Caco-2 (cell line): ENCODE measurements at regions not wholly inside any gene's neighbourhood (a gene's known extent, or its start where the extent isn't known, plus 50 kb on each side); places are given as distances from the start of the nearest gene placed in this dataset.

Source experiments
- BruUV-seq: library from RNA; stranded (reverse); fragments of 400-500 nt; replicated peaks from 2 replicates; lab custom pipeline; 2021; lab: Mats Ljungman, UMichigan
- CTCF ChIA-PET: fragments of 300-600 bp; sonication (Branson Sonifier 250); formaldehyde crosslinking; loops from one replicate; lab custom pipeline; 2022; ENCODE audit warnings: antibody characterized with exemption; lab: Charles Lee
- POLR2A ChIA-PET: fragments of 300-600 bp; sonication (Branson Sonifier 250); formaldehyde crosslinking; loops from one replicate; lab custom pipeline; 2022; ENCODE audit warnings: antibody characterized with exemption; lab: Charles Lee
- DNase-seq, 2 experiments: peaks; one replicate each; pipeline versions ENCODE4 v3.0.0 to v3.0.0-alpha.2; 2020 to 2022
- H3K27me3 ChIP-seq: replicated peaks from 2 replicates; pipeline ENCODE4 v1.6.0; 2011; ENCODE audit warnings: low read length; ENCODE audit not compliant: control insufficient read depth, insufficient read depth
- H3K36me3 ChIP-seq: 2 replicates; pipeline ENCODE4 v1.5.1; 2011; ENCODE audit warnings: low read length; ENCODE audit not compliant: control insufficient read depth, insufficient read depth
- H3K4me1 ChIP-seq: fragments of 250-450 bp; sonication (Bioruptor Pico); 2 replicates; pipeline ENCODE4 v1.5.1; 2020; ENCODE audit warnings: mild to moderate bottlenecking
- H3K4me3 ChIP-seq: 2 replicates; pipeline ENCODE4 v1.5.1; 2011; ENCODE audit warnings: low read depth, mild to moderate bottlenecking, control low read depth, low read length
- H3K9me3 ChIP-seq: fragments of 250-450 bp; sonication (Bioruptor Pico); 2 replicates; pipeline ENCODE4 v1.5.1; 2020; ENCODE audit warnings: mild to moderate bottlenecking, moderate library complexity
- H3K27ac Mint-ChIP-seq: one replicate; pipeline ENCODE4 v1.8.0; 2022; ENCODE audit warnings: mixed read lengths; ENCODE audit not compliant: unreplicated experiment
- H3K27me3 Mint-ChIP-seq: one replicate; pipeline ENCODE4 v1.8.0; 2022; ENCODE audit warnings: mixed read lengths; ENCODE audit not compliant: insufficient read depth, unreplicated experiment
- H3K36me3 Mint-ChIP-seq: one replicate; pipeline ENCODE4 v1.8.0; 2022; ENCODE audit warnings: mild to moderate bottlenecking, mixed read lengths; ENCODE audit not compliant: insufficient read depth, unreplicated experiment
- H3K4me1 Mint-ChIP-seq: one replicate; pipeline ENCODE4 v1.8.0; 2022; ENCODE audit warnings: low read depth, mixed read lengths; ENCODE audit not compliant: unreplicated experiment
- H3K4me3 Mint-ChIP-seq: one replicate; pipeline ENCODE4 v1.8.0; 2022; ENCODE audit warnings: mild to moderate bottlenecking, moderate library complexity, mixed read lengths; ENCODE audit not compliant: unreplicated experiment
- H3K9me3 Mint-ChIP-seq: one replicate; pipeline ENCODE4 v1.8.0; 2022; ENCODE audit warnings: mixed read lengths; ENCODE audit not compliant: unreplicated experiment
- intact Hi-C: fragments of 100-400 bp; cut with micrococcal nuclease; formaldehyde crosslinking; loops from one replicate; pipeline ENCODE4 v1.10.0; 2022; ENCODE audit not compliant: unreplicated experiment
- TF ChIP-seq, protein P1 (sequence below), 2 experiments: fragments of 200-600 bp in 1 of 2; IDR thresholded peaks; 1 replicate in 1 of 2; 2 replicates in 1 of 2; pipeline versions ENCODE4 v1.5.1 to v1.8.0; 2011 to 2022; ENCODE audit warnings: antibody characterized with exemption in 1 of 2, control low read depth in 1 of 2, inconsistent platforms in 1 of 2, low read depth in 1 of 2, low read length in 1 of 2, mild to moderate bottlenecking in 1 of 2, moderate library complexity in 1 of 2; ENCODE audit not compliant: insufficient read depth in 1 of 2, severe bottlenecking in 1 of 2, unreplicated experiment in 1 of 2

DNA sequence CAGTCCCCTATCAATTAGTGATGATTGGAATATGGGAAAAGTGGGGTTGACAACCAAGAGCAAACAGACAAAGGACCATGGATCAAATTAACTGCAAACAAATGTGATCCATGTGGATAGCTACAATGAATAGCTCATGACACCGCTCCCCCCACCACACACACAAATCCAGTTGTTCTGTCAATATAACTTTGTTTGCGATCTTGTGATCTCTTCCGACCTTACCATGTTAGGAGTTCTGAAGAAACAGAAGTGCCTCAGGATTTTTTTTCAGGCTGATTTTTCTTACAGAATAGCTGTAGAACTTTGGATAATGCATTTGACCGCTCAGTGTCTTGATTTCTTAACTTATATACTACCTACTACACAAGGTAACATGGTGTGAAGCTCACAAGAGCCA is 116.6 kb downstream of the SH2D1A start:
- POLR2A ChIA-PET: no interaction called here

DNA sequence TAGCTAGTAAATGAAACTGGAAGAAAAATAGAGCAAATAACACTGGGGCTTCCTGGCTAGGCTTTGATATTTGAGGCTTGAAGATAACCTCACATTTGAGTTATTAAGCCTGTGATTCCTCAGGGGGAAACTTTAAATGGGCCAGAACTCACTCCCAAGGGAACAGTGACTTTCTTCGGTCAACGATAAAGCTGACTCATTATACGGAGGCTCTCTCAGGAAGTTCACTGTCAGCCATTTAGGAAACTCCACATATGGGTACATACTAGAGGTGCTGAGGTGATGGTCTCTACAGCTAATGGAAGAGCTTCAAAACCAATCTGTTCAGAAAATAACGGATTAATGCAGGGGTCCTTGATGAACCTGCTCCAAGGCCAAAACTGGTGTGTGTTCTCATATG is 120.8 kb downstream of the SH2D1A start:
- no peak for DNase-seq

More for the DNA sequence above, 116.6 kb downstream of the SH2D1A start:
- no peaks in the 10 kb centered on the region for H3K9me3 ChIP-seq
- no peaks in the 10 kb centered on the region for H3K27me3 ChIP-seq
- Mint-ChIP-seq H3K4me1 (peaks cover 5% of the 10 kb centered on the region), H3K9me3 (no peaks in the 10 kb centered on the region), H3K4me3 (no peak overlapping the region), H3K36me3 (no peaks in the 10 kb centered on the region), H3K27me3 (no peaks in the 10 kb centered on the region), H3K27ac (no peak overlapping the region)
- no peaks in the 10 kb centered on the region for H3K4me1 ChIP-seq
- CTCF ChIA-PET: no interaction called here
- intact Hi-C loops: no loop called here
- no peaks in the 10 kb centered on the region for H3K36me3 ChIP-seq
- TF ChIP-seq, protein P1, sequence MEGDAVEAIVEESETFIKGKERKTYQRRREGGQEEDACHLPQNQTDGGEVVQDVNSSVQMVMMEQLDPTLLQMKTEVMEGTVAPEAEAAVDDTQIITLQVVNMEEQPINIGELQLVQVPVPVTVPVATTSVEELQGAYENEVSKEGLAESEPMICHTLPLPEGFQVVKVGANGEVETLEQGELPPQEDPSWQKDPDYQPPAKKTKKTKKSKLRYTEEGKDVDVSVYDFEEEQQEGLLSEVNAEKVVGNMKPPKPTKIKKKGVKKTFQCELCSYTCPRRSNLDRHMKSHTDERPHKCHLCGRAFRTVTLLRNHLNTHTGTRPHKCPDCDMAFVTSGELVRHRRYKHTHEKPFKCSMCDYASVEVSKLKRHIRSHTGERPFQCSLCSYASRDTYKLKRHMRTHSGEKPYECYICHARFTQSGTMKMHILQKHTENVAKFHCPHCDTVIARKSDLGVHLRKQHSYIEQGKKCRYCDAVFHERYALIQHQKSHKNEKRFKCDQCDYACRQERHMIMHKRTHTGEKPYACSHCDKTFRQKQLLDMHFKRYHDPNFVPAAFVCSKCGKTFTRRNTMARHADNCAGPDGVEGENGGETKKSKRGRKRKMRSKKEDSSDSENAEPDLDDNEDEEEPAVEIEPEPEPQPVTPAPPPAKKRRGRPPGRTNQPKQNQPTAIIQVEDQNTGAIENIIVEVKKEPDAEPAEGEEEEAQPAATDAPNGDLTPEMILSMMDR (IDR thresholded peaks at IDR 0.05; ENCODE audit: insufficient read depth in 1 of 2, low read depth in 1 of 2, low read length in 1 of 2, severe bottlenecking in 1 of 2, unreplicated experiment in 1 of 2): no peak
- DNase-seq: peak; percentile 18 to 24
- no peak overlapping the region for H3K4me3 ChIP-seq
- no TSS peak for BruUV-seq

DNA sequence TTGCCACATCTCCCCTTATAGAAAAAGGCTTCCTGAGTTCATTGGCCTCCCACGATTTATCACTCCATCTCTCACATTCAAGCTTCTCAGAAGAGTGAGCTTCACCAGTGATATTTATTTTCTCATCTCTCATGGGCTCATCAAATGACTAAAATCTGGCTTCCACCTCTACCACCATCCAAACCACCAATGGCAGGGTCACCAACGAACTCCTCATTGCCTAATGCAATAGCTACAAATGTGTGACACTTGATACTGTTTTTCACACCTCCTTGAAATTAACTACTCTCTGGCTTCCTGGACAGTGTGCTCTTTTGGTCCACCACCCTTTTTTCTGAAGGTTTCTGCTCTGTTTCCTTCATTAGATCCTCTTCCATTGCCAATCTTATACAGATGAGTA is 129.0 kb downstream of the SH2D1A start:
- TF ChIP-seq, protein P1 (IDR thresholded peaks at IDR 0.05; ENCODE audit: insufficient read depth in 1 of 2, low read depth in 1 of 2, low read length in 1 of 2, severe bottlenecking in 1 of 2, unreplicated experiment in 1 of 2): no peak
- H3K9me3 Mint-ChIP-seq: no peaks in the 10 kb centered on the region
- H3K36me3 Mint-ChIP-seq: no peaks in the 10 kb centered on the region
- ChIA-PET CTCF (no interaction called here), POLR2A (no interaction called here)
- H3K4me3 ChIP-seq: no peak overlapping the region
- H3K27me3 Mint-ChIP-seq: no peaks in the 10 kb centered on the region
- no peaks in the 10 kb centered on the region for H3K9me3 ChIP-seq
- H3K4me1 ChIP-seq: no peaks in the 10 kb centered on the region
- H3K36me3 ChIP-seq: no peaks in the 10 kb centered on the region
- H3K27me3 ChIP-seq: no peaks in the 10 kb centered on the region
- intact Hi-C loops: no loop called here
- no peaks in the 10 kb centered on the region for H3K4me1 Mint-ChIP-seq
- H3K27ac Mint-ChIP-seq: no peak overlapping the region
- BruUV-seq: no TSS peak
- no peak for DNase-seq
- H3K4me3 Mint-ChIP-seq: no peak overlapping the region

More for the DNA sequence above, 120.8 kb downstream of the SH2D1A start:
- Histone ChIP-seq H3K9me3 (no peaks in the 10 kb centered on the region), H3K4me1 (no peaks in the 10 kb centered on the region), H3K36me3 (no peaks in the 10 kb centered on the region), H3K27me3 (no peaks in the 10 kb centered on the region), H3K4me3 (no peak overlapping the region)
- no peaks in the 10 kb centered on the region for H3K36me3 Mint-ChIP-seq
- POLR2A ChIA-PET: no interaction called here
- H3K27me3 Mint-ChIP-seq: no peaks in the 10 kb centered on the region
- TF ChIP-seq, protein P1 (IDR thresholded peaks at IDR 0.05; ENCODE audit: insufficient read depth in 1 of 2, low read depth in 1 of 2, low read length in 1 of 2, severe bottlenecking in 1 of 2, unreplicated experiment in 1 of 2): no peak
- CTCF ChIA-PET: no interaction called here
- no peak overlapping the region for H3K27ac Mint-ChIP-seq
- H3K9me3 Mint-ChIP-seq: no peaks in the 10 kb centered on the region
- intact Hi-C loops: no loop called here
- peaks cover 5% of the 10 kb centered on the region for H3K4me1 Mint-ChIP-seq
- no TSS peak for BruUV-seq
- no peak overlapping the region for H3K4me3 Mint-ChIP-seq
